ENCODE measurements at regions not wholly inside any gene's neighbourhood (a gene's known extent, or its start where the extent isn't known, plus 50 kb on each side); places are given as distances from the start of the nearest gene placed in this dataset.

DNA sequence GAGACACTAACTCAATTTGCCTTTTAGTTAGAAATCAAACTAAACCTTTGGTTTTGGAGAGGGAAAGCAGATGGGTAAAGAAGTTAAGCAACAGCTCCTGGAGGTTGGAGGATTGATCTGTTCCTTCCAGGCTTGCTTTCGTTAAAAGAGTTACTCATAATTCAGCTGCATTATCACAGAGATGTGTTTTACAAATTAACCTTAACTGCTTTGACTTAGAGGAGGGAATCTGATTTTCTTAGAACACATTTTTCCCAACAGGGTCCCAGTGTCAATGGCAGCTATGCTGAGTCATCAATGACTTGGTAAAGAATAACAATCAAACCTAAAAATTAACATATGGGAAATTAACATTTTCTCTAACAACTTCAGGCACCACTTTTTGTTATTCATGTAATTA, 113.4 kb downstream of the COPS8 start:
- Histone ChIP-seq H3K36me3 (ENCODE audit: control insufficient read depth in 1 of 2, insufficient read depth in 2 of 2, low read length in 2 of 2) (no peaks in the 10 kb centered on the region), H2BK120ac (ENCODE audit: insufficient read depth, low read length, poor library complexity) (peak overlapping the region; percentile 40), H3K9ac (ENCODE audit: low read length) (no peak overlapping the region), H3K4me2 (ENCODE audit: low read length) (no peak overlapping the region), H3K27ac (ENCODE audit: low read depth, low read length) (peak overlapping the region; percentile 89), H4K91ac (ENCODE audit: low read depth, low read length) (no peak overlapping the region), H3K4me1 (ENCODE audit: control insufficient read depth in 1 of 2, insufficient read depth in 2 of 2, low read length in 2 of 2) (peaks cover 42 to 59% of the 10 kb centered on the region in 2 experiments), H3K14ac (ENCODE audit: low read length) (no peak overlapping the region), H4K12ac (ENCODE audit: low read depth, low read length) (no peak overlapping the region), H3K4ac (ENCODE audit: low read depth, low read length) (no peak overlapping the region), H3K27me3 (ENCODE audit: insufficient read depth, low read length) (no peaks in the 10 kb centered on the region), H3K18ac (ENCODE audit: low read length) (no peak overlapping the region), H3K23ac (ENCODE audit: low read length) (no peak overlapping the region), H2AK5ac (ENCODE audit: low read length) (no peak overlapping the region), H3K79me2 (ENCODE audit: control insufficient read depth, insufficient read depth, low read length, poor library complexity) (peaks cover 16% of the 10 kb centered on the region), H3K4me3 (ENCODE audit: low read depth, low read length) (no peak overlapping the region), H2AFZ (ENCODE audit: insufficient read depth, low read length, poor library complexity) (no peak overlapping the region), H4K8ac (ENCODE audit: low read depth, low read length) (no peak overlapping the region), H2BK5ac (ENCODE audit: low read depth, low read length, poor library complexity) (peak overlapping the region; percentile 52), H3K79me1 (ENCODE audit: low read length) (peaks cover 72% of the 10 kb centered on the region), H2BK12ac (ENCODE audit: low read length) (no peak overlapping the region), H3K9me3 (ENCODE audit: insufficient read depth, low read depth, low read length) (peaks cover 4% of the 10 kb centered on the region)
- WGBS (ENCODE audit: extremely low coverage, insufficient coverage, insufficient read length): no CpG with 5 or more reads among the region's 1 CpG
- DNase-seq: no peak

DNA sequence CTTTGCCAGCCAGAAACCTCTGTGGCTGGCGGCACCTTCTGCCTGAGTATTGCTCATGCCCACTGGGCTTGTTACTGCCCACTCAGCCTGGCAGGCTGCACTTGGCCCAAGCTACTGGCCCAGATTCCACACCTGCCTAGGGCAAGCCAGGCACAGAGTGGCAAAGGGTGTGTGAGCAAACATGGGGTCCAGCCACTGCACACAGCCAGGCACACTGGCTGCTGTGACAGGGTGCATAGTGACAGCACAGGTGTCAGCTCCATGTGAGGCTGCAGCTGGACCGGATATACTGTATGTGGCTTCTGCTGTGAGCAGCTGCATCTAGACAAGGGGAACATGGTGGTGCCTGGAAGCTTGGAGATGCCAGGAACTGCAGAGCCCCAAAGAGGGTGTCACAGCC, 113.9 kb downstream of the COPS8 start:
- Histone ChIP-seq H3K4ac (ENCODE audit: low read depth, low read length) (peak overlapping the region; percentile 28), H3K4me1 (ENCODE audit: control insufficient read depth in 1 of 2, insufficient read depth in 2 of 2, low read length in 2 of 2) (peaks cover 42 to 59% of the 10 kb centered on the region in 2 experiments), H3K36me3 (ENCODE audit: control insufficient read depth in 1 of 2, insufficient read depth in 2 of 2, low read length in 2 of 2) (no peaks in the 10 kb centered on the region), H3K9me3 (ENCODE audit: insufficient read depth, low read depth, low read length) (peaks cover 4% of the 10 kb centered on the region), H3K9ac (ENCODE audit: low read length) (no peak overlapping the region), H3K4me3 (ENCODE audit: low read depth, low read length) (no peak overlapping the region), H3K79me2 (ENCODE audit: control insufficient read depth, insufficient read depth, low read length, poor library complexity) (peaks cover 16% of the 10 kb centered on the region), H4K8ac (ENCODE audit: low read depth, low read length) (peak overlapping the region; percentile 73), H3K27ac (ENCODE audit: low read depth, low read length) (peak overlapping the region; percentile 89), H3K18ac (ENCODE audit: low read length) (peak overlapping the region; percentile 75), H3K27me3 (ENCODE audit: insufficient read depth, low read length) (no peaks in the 10 kb centered on the region), H4K12ac (ENCODE audit: low read depth, low read length) (peak overlapping the region; percentile 7), H3K4me2 (ENCODE audit: low read length) (no peak overlapping the region), H2BK5ac (ENCODE audit: low read depth, low read length, poor library complexity) (peak overlapping the region; percentile 65), H2BK12ac (ENCODE audit: low read length) (peak overlapping the region; percentile 90), H4K91ac (ENCODE audit: low read depth, low read length) (peak overlapping the region; percentile 93), H3K23ac (ENCODE audit: low read length) (no peak overlapping the region), H3K79me1 (ENCODE audit: low read length) (peaks cover 71% of the 10 kb centered on the region), H3K14ac (ENCODE audit: low read length) (peak overlapping the region; percentile 80), H2AFZ (ENCODE audit: insufficient read depth, low read length, poor library complexity) (peak overlapping the region; percentile 7), H2AK5ac (ENCODE audit: low read length) (peak overlapping the region; percentile 86), H2BK120ac (ENCODE audit: insufficient read depth, low read length, poor library complexity) (peak overlapping the region; percentile 94)
- WGBS (ENCODE audit: extremely low coverage, insufficient coverage, insufficient read length): no CpG with 5 or more reads among the region's 2 CpGs
- DNase-seq: no peak

DNA sequence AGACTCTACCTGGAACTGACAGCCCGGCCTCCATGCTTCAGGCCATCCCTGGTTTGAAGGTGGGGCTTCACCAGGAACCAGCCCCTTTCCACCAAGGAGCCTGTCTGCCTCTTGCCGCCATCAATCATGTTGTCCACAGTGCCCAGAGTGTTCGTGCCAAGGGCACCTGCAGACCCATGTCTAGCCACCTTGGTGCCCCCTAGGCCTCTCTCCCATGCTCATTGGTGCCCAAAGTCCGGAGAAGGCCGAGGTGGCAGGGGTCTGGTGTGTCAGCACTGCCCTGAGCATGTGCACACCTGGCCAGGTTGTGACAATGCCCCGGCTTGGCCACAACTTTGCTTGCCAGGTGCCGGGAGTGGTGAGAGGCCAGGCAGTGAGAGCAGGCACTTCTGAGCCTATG, 114.8 kb downstream of the COPS8 start:
- no peaks in the 10 kb centered on the region for H3K27me3 ChIP-seq (ENCODE audit: insufficient read depth, low read length)
- peaks cover 4% of the 10 kb centered on the region for H3K9me3 ChIP-seq (ENCODE audit: insufficient read depth, low read depth, low read length)
- peaks cover 13% of the 10 kb centered on the region for H3K79me2 ChIP-seq (ENCODE audit: control insufficient read depth, insufficient read depth, low read length, poor library complexity)
- H3K4me1 ChIP-seq (ENCODE audit: control insufficient read depth in 1 of 2, insufficient read depth in 2 of 2, low read length in 2 of 2): peaks cover 33 to 54% of the 10 kb centered on the region in 2 experiments
- H4K91ac ChIP-seq (ENCODE audit: low read depth, low read length): peak overlapping the region; percentile 93
- H3K4me2 ChIP-seq (ENCODE audit: low read length): no peak overlapping the region
- H4K12ac ChIP-seq (ENCODE audit: low read depth, low read length): no peak overlapping the region
- peak overlapping the region; percentile 90 for H2BK12ac ChIP-seq (ENCODE audit: low read length)
- H2BK120ac ChIP-seq (ENCODE audit: insufficient read depth, low read length, poor library complexity): peak overlapping the region; percentile 94
- H3K18ac ChIP-seq (ENCODE audit: low read length): peak overlapping the region; percentile 75
- H3K79me1 ChIP-seq (ENCODE audit: low read length): peaks cover 66% of the 10 kb centered on the region
- H3K4ac ChIP-seq (ENCODE audit: low read depth, low read length): peak overlapping the region; percentile 28
- peak overlapping the region; percentile 46 for H3K27ac ChIP-seq (ENCODE audit: low read depth, low read length)
- WGBS (ENCODE audit: extremely low coverage, insufficient coverage, insufficient read length): no CpG with 5 or more reads among the region's 7 CpGs
- peak overlapping the region; percentile 80 for H3K14ac ChIP-seq (ENCODE audit: low read length)
- DNase-seq: no peak
- H4K8ac ChIP-seq (ENCODE audit: low read depth, low read length): peak overlapping the region; percentile 73
- no peak overlapping the region for H3K23ac ChIP-seq (ENCODE audit: low read length)
- H3K36me3 ChIP-seq (ENCODE audit: control insufficient read depth in 1 of 2, insufficient read depth in 2 of 2, low read length in 2 of 2): no peaks in the 10 kb centered on the region
- H2BK5ac ChIP-seq (ENCODE audit: low read depth, low read length, poor library complexity): peak overlapping the region; percentile 65
- H2AK5ac ChIP-seq (ENCODE audit: low read length): peak overlapping the region; percentile 89
- H3K9ac ChIP-seq (ENCODE audit: low read length): no peak overlapping the region
- no peak overlapping the region for H3K4me3 ChIP-seq (ENCODE audit: low read depth, low read length)
- H2AFZ ChIP-seq (ENCODE audit: insufficient read depth, low read length, poor library complexity): peak overlapping the region; percentile 38

DNA sequence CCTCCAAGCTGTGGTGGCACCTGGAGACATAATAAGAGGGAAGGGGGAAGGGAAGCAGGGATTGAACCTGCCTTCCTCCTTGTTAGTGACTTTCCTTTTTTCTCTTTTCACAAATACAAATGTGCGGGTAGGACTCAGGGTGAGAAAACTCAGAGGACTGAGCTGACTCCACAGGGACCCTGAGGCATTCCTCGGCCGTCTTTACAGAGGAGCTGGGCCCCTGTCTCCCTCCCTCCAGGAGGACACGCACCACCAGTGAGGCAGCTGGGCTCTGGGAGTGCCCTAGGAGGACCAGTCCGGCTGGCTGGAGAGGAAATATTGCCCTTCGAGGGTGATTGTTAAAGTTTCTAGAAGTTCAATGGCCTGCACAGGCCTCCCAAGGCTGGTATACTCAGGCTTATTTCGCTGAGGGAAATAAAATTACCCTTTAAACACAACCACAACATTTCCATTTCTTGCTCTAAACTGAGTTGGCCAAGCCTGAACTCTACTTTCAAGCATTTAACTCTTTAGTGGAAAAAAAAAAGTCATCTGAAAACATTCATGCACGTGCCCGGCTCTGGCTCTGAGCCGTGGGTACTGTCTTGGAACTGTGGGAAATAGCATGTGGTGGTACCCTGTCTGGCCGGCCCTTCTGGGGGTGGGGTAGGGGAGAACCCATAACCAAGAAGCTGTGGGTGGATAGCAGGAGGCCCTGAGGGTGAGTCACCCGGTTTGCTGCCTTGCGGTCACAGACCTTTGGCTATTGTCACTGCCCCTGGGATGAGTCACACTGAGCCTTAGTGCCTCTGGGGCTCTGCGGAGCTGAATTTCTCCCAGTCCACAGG, 116.0 kb downstream of the COPS8 start:
- peak overlapping the region; percentile 94 for H2BK120ac ChIP-seq (ENCODE audit: insufficient read depth, low read length, poor library complexity)
- peak overlapping the region; percentile 92 for H3K4ac ChIP-seq (ENCODE audit: low read depth, low read length)
- no peaks in the 10 kb centered on the region for H3K27me3 ChIP-seq (ENCODE audit: insufficient read depth, low read length)
- H4K8ac ChIP-seq (ENCODE audit: low read depth, low read length): peak overlapping the region; percentile 90
- WGBS (ENCODE audit: extremely low coverage, insufficient coverage, insufficient read length): no CpG with 5 or more reads among the region's 14 CpGs
- peak; percentile 94 for DNase-seq
- H3K79me2 ChIP-seq (ENCODE audit: control insufficient read depth, insufficient read depth, low read length, poor library complexity): peaks cover 13% of the 10 kb centered on the region
- H3K4me2 ChIP-seq (ENCODE audit: low read length): no peak overlapping the region
- H4K12ac ChIP-seq (ENCODE audit: low read depth, low read length): peak overlapping the region; percentile 40
- peaks cover 58% of the 10 kb centered on the region for H3K79me1 ChIP-seq (ENCODE audit: low read length)
- peak overlapping the region; percentile 65 for H2BK5ac ChIP-seq (ENCODE audit: low read depth, low read length, poor library complexity)
- H3K23ac ChIP-seq (ENCODE audit: low read length): no peak overlapping the region
- peak overlapping the region; percentile 96 for H3K18ac ChIP-seq (ENCODE audit: low read length)
- peak overlapping the region; percentile 33 for H2AFZ ChIP-seq (ENCODE audit: insufficient read depth, low read length, poor library complexity)
- no peaks in the 10 kb centered on the region for H3K36me3 ChIP-seq (ENCODE audit: control insufficient read depth in 1 of 2, insufficient read depth in 2 of 2, low read length in 2 of 2)
- H3K4me3 ChIP-seq (ENCODE audit: low read depth, low read length): no peak overlapping the region
- no peak overlapping the region for H3K9ac ChIP-seq (ENCODE audit: low read length)
- peak overlapping the region; percentile 89 for H3K14ac ChIP-seq (ENCODE audit: low read length)
- H2AK5ac ChIP-seq (ENCODE audit: low read length): peak overlapping the region; percentile 92
- H3K9me3 ChIP-seq (ENCODE audit: insufficient read depth, low read depth, low read length): peaks cover 4% of the 10 kb centered on the region
- peaks cover 24 to 45% of the 10 kb centered on the region in 2 experiments for H3K4me1 ChIP-seq (ENCODE audit: control insufficient read depth in 1 of 2, insufficient read depth in 2 of 2, low read length in 2 of 2)
- peak overlapping the region; percentile 91 for H3K27ac ChIP-seq (ENCODE audit: low read depth, low read length)
- H2BK12ac ChIP-seq (ENCODE audit: low read length): peak overlapping the region; percentile 90
- H4K91ac ChIP-seq (ENCODE audit: low read depth, low read length): peak overlapping the region; percentile 93
